Left kidney (tissue), 1 donor: ENCODE measurements at regions not wholly inside any gene's neighbourhood (a gene's known extent, or its start where the extent isn't known, plus 50 kb on each side); places are given as distances from the start of the nearest gene placed in this dataset.
"Not testable (repeated sequence)": the region's sequence is repeated elsewhere in the genome, so short reads cannot be mapped to it uniquely, and the experiment has no call there.

Experiments
- DNase-seq: peaks from one replicate; pipeline ENCODE4 v3.0.0-alpha.2; 2013

- DNase-seq: no peak
These were observed 424.4 kb upstream of the PMFBP1 start for GRCh38 chr16:72596373-72596772.

GRCh38 chr16:72590151-72590937 lies 418.4 kb upstream of the PMFBP1 start:
- DNase-seq: no peak

GRCh38 chr16:72588551-72588950 lies 416.6 kb upstream of the PMFBP1 start:
- DNase-seq: no peak

GRCh38 chr16:72578061-72578460 lies 406.1 kb upstream of the PMFBP1 start:
- not testable (repeated sequence) for DNase-seq

GRCh38 chr16:72576189-72576588 lies 404.2 kb upstream of the PMFBP1 start:
- DNase-seq: no peak

- DNase-seq: no peak
These were observed 397.7 kb upstream of the PMFBP1 start for GRCh38 chr16:72569677-72570076.

- DNase-seq: no peak
These were observed 396.5 kb upstream of the PMFBP1 start for GRCh38 chr16:72568502-72568901.

GRCh38 chr16:72566174-72566573 lies 394.2 kb upstream of the PMFBP1 start:
- DNase-seq: no peak

GRCh38 chr16:72565106-72565505 lies 393.2 kb upstream of the PMFBP1 start:
- no peak for DNase-seq

- DNase-seq: no peak
These were observed 388.7 kb upstream of the PMFBP1 start for GRCh38 chr16:72560617-72561016.

GRCh38 chr16:72558501-72558900 lies 386.5 kb upstream of the PMFBP1 start:
- DNase-seq: no peak

- no peak for DNase-seq
These were observed 383.0 kb upstream of the PMFBP1 start for GRCh38 chr16:72554935-72555334.

GRCh38 chr16:72552654-72553053 lies 380.7 kb upstream of the PMFBP1 start:
- DNase-seq: no peak

- DNase-seq: no peak
These were observed 379.7 kb upstream of the PMFBP1 start for GRCh38 chr16:72551649-72552048.

GRCh38 chr16:72549878-72550277 lies 377.9 kb upstream of the PMFBP1 start:
- no peak for DNase-seq

- DNase-seq: no peak
These were observed 370.1 kb upstream of the PMFBP1 start for GRCh38 chr16:72542102-72542501.

GRCh38 chr16:72537664-72538063 lies 365.7 kb upstream of the PMFBP1 start:
- DNase-seq: no peak

- DNase-seq: no peak
These were observed 364.9 kb upstream of the PMFBP1 start for GRCh38 chr16:72536723-72537435.

GRCh38 chr16:72532906-72533410 lies 361.0 kb upstream of the PMFBP1 start:
- DNase-seq: no peak

GRCh38 chr16:72530434-72530833 lies 358.5 kb upstream of the PMFBP1 start:
- no peak for DNase-seq

GRCh38 chr16:72523087-72523486 lies 351.1 kb upstream of the PMFBP1 start:
- DNase-seq: no peak

- no peak for DNase-seq
These were observed 345.2 kb upstream of the PMFBP1 start for GRCh38 chr16:72517154-72517553.

GRCh38 chr16:72511171-72511570 lies 339.2 kb upstream of the PMFBP1 start:
- no peak for DNase-seq

- no peak for DNase-seq
These were observed 336.2 kb upstream of the PMFBP1 start for GRCh38 chr16:72508191-72508590.
